ENCODE measurements at regions not wholly inside any gene's neighbourhood (a gene's known extent, or its start where the extent isn't known, plus 50 kb on each side); places are given as distances from the start of the nearest gene placed in this dataset.

GRCh38 chr3:82791241-82791640, 1029.8 kb upstream of the GBE1 start:
- TF ChIP-seq CTCF (IDR thresholded peaks at IDR 0.05; ENCODE audit: insufficient read depth, low read depth, low read length, missing control alignments), result no peak
- DNase-seq (ENCODE audit: low read depth), result no peak
- H3K4me3 ChIP-seq (ENCODE audit: low read length), result no peak overlapping the region

- H3K4me3 ChIP-seq (ENCODE audit: low read length), result no peak overlapping the region
- no peak for TF ChIP-seq CTCF (IDR thresholded peaks at IDR 0.05; ENCODE audit: insufficient read depth, low read depth, low read length, missing control alignments)
- DNase-seq (ENCODE audit: low read depth), result no peak
Observed at GRCh38 chr3:82790307-82791097, 1029.1 kb upstream of the GBE1 start.

GRCh38 chr3:82783194-82783593, 1021.7 kb upstream of the GBE1 start:
- TF ChIP-seq CTCF (IDR thresholded peaks at IDR 0.05; ENCODE audit: insufficient read depth, low read depth, low read length, missing control alignments), result no peak
- H3K4me3 ChIP-seq (ENCODE audit: low read length), result no peak overlapping the region
- DNase-seq (ENCODE audit: low read depth), result no peak

GRCh38 chr3:82773207-82773606, 1011.8 kb upstream of the GBE1 start:
- no peak for TF ChIP-seq CTCF (IDR thresholded peaks at IDR 0.05; ENCODE audit: insufficient read depth, low read depth, low read length, missing control alignments)
- no peak for DNase-seq (ENCODE audit: low read depth)
- H3K4me3 ChIP-seq (ENCODE audit: low read length), result no peak overlapping the region

- no peak overlapping the region for H3K4me3 ChIP-seq (ENCODE audit: low read length)
- no peak for TF ChIP-seq CTCF (IDR thresholded peaks at IDR 0.05; ENCODE audit: insufficient read depth, low read depth, low read length, missing control alignments)
- DNase-seq (ENCODE audit: low read depth), result no peak
Observed at GRCh38 chr3:82764521-82764920, 1003.1 kb upstream of the GBE1 start.

- H3K4me3 ChIP-seq (ENCODE audit: low read length), result no peak overlapping the region
- no peak for TF ChIP-seq CTCF (IDR thresholded peaks at IDR 0.05; ENCODE audit: insufficient read depth, low read depth, low read length, missing control alignments)
- no peak for DNase-seq (ENCODE audit: low read depth)
Observed at GRCh38 chr3:82761858-82762257, 1000.4 kb upstream of the GBE1 start.

GRCh38 chr3:82745544-82745943, 984.1 kb upstream of the GBE1 start:
- H3K4me3 ChIP-seq (ENCODE audit: low read length), result no peak overlapping the region
- no peak for DNase-seq (ENCODE audit: low read depth)
- TF ChIP-seq CTCF (IDR thresholded peaks at IDR 0.05; ENCODE audit: insufficient read depth, low read depth, low read length, missing control alignments), result no peak

Measured in epithelial cell of esophagus (primary cell).